Osteocyte (in vitro differentiated cells): ENCODE measurements at regions not wholly inside any gene's neighbourhood (a gene's known extent, or its start where the extent isn't known, plus 50 kb on each side); places are given as distances from the start of the nearest gene placed in this dataset.
"Not testable (repeated sequence)": the region's sequence is repeated elsewhere in the genome, so short reads cannot be mapped to it uniquely, and the experiment has no call there.

Experiments
- DNase-seq: peaks from one replicate; pipeline ENCODE4 v3.0.0; 2021; ENCODE audit warnings: mixed read lengths; ENCODE audit not compliant: unreplicated experiment; ENCODE audit errors: extremely low spot score
- H3K27ac Mint-ChIP-seq: one replicate; pipeline ENCODE4 v1.8.0; 2021; ENCODE audit warnings: mild to moderate bottlenecking, mixed read lengths; ENCODE audit not compliant: unreplicated experiment
- H3K27me3 Mint-ChIP-seq: one replicate; pipeline ENCODE4 v1.8.0; 2021; ENCODE audit warnings: mixed read lengths; ENCODE audit not compliant: unreplicated experiment
- H3K36me3 Mint-ChIP-seq: one replicate; pipeline ENCODE4 v1.8.0; 2021; ENCODE audit warnings: mixed read lengths; ENCODE audit not compliant: unreplicated experiment
- H3K4me1 Mint-ChIP-seq: one replicate; pipeline ENCODE4 v1.8.0; 2021; ENCODE audit warnings: mixed read lengths; ENCODE audit not compliant: unreplicated experiment
- H3K4me3 Mint-ChIP-seq: one replicate; pipeline ENCODE4 v1.8.0; 2021; ENCODE audit warnings: mild to moderate bottlenecking, moderate library complexity, mixed read lengths; ENCODE audit not compliant: unreplicated experiment
- H3K9me3 Mint-ChIP-seq: one replicate; pipeline ENCODE4 v1.8.0; 2021; ENCODE audit warnings: mixed read lengths; ENCODE audit not compliant: unreplicated experiment
- CTCF ChIP-seq: fragments of 200-600 bp; sonication (generic); IDR thresholded peaks from 2 replicates; pipeline ENCODE4 v1.5.0; 2021; ENCODE audit warnings: antibody characterized with exemption, mild to moderate bottlenecking, moderate library complexity

- no peaks in the 10 kb centered on the region for H3K4me1 Mint-ChIP-seq
- no peak for DNase-seq
- no peaks in the 10 kb centered on the region for H3K36me3 Mint-ChIP-seq
- no peaks in the 10 kb centered on the region for H3K27me3 Mint-ChIP-seq
- no peak overlapping the region for H3K4me3 Mint-ChIP-seq
- no peak overlapping the region for H3K27ac Mint-ChIP-seq
- no peaks in the 10 kb centered on the region for H3K9me3 Mint-ChIP-seq
- no peak for TF ChIP-seq CTCF
These were observed 618.4 kb upstream of the SEMA3D start for GRCh38 chr7:85805249-85805648.

DNA sequence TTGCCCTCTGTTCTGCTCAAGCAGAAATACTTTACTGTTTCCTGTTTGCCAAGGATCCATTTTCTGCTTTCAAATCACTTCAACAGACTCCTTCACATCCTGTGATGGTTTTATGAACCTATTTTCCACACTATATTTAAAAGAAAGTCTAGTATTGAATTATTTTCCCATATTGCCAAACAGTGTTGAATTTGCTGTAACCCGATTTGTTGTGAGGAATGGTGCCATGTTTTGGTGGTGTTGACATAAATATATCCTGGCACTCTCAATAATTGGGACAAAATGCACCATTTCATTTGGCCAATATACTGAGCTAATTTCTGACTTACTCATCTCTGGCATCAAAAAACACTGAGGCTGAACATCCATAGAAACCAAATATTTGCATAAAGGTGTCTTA, 615.4 kb upstream of the SEMA3D start:
- DNase-seq = no peak
- Mint-ChIP-seq H3K27me3 (no peaks in the 10 kb centered on the region), H3K9me3 (peaks cover under 1% of the 10 kb centered on the region), H3K4me3 (no peak overlapping the region), H3K27ac (no peak overlapping the region), H3K36me3 (no peaks in the 10 kb centered on the region), H3K4me1 (no peaks in the 10 kb centered on the region)
- TF ChIP-seq CTCF = no peak

- H3K27ac Mint-ChIP-seq = no peak overlapping the region
- H3K4me1 Mint-ChIP-seq = no peaks in the 10 kb centered on the region
- DNase-seq = no peak
- H3K4me3 Mint-ChIP-seq = no peak overlapping the region
- H3K27me3 Mint-ChIP-seq = no peaks in the 10 kb centered on the region
- H3K9me3 Mint-ChIP-seq = peaks cover 26% of the 10 kb centered on the region
- TF ChIP-seq CTCF = no peak
- no peaks in the 10 kb centered on the region for H3K36me3 Mint-ChIP-seq
These were observed 610.1 kb upstream of the SEMA3D start for GRCh38 chr7:85796956-85797355.

DNA sequence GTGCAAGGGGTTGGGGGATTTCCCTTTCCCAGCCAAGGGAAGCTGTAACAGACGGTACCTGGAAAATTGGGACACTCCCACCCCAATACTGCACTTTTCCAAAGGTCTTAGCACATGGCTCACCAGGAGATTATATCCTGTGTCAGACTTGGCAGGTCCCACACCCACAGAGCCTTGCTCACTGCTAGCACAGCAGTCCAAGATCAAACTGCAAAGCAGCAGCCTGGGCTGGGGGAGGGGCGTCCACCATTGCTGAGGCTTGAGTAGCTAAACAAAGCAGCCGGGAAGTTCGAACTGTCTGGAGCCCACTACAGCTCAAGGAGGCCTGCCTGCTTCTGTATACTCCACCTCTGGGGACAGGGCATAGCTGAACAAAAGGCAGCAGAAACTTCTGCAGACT, 604.2 kb upstream of the SEMA3D start:
- peaks cover 19% of the 10 kb centered on the region for H3K9me3 Mint-ChIP-seq
- H3K4me3 Mint-ChIP-seq, DNase-seq, H3K4me1 Mint-ChIP-seq, H3K27me3 Mint-ChIP-seq, H3K27ac Mint-ChIP-seq, H3K36me3 Mint-ChIP-seq: not testable (repeated sequence)

- H3K27ac Mint-ChIP-seq = no peak overlapping the region
- H3K4me3 Mint-ChIP-seq = no peak overlapping the region
- H3K9me3 Mint-ChIP-seq = peaks cover 20% of the 10 kb centered on the region
- no peaks in the 10 kb centered on the region for H3K27me3 Mint-ChIP-seq
- H3K4me1 Mint-ChIP-seq = no peaks in the 10 kb centered on the region
- DNase-seq = no peak
- TF ChIP-seq CTCF = no peak
- H3K36me3 Mint-ChIP-seq = peaks cover 4% of the 10 kb centered on the region
These were observed 594.8 kb upstream of the SEMA3D start for GRCh38 chr7:85781606-85782005.

DNA sequence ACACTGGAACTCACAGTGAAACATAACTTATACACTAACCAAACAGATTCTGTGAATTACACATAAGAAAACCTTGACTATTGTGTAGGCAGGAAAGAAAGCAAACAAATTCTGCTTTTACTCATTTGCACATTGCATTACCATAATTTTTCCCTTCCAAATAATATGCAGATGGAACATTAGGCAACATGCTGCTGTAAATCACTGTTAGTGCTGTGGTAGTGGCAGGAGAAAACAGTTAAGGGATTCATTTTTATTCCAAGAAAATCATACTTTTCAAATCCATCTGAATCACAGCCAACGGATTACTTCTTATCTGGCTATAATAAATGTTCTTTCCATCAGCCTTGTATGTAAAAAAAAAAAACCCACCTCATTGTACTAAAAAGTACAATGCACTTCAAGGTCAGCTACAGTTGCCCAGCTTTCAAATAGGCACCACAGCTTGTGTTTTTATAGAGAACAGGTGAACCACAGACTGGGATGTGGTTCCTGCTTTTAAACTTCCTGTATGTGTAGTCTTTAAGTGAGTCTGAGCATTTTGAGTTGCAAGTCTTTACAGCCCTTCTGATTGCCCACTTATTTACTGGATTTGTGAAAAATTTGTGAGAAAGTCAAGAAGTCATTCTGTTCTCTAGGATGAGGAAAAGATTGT, 590.0 kb upstream of the SEMA3D start:
- Mint-ChIP-seq H3K4me1 (peaks cover 13% of the 10 kb centered on the region), H3K36me3 (no peaks in the 10 kb centered on the region), H3K4me3 (no peak overlapping the region), H3K27me3 (no peaks in the 10 kb centered on the region), H3K9me3 (no peaks in the 10 kb centered on the region), H3K27ac (no peak overlapping the region)
- TF ChIP-seq CTCF = no peak
- DNase-seq = no peak
